GM12865 (cell line): ENCODE measurements at regions not wholly inside any gene's neighbourhood (a gene's known extent, or its start where the extent isn't known, plus 50 kb on each side); places are given as distances from the start of the nearest gene placed in this dataset.

Source experiments
- DNase-seq: peaks from one replicate; pipeline ENCODE4 v3.0.0; 2010; ENCODE audit warnings: low read depth
- H3K4me3 ChIP-seq: 2 replicates; pipeline ENCODE4 v1.5.1; 2011; ENCODE audit warnings: mild to moderate bottlenecking, low read depth, low read length, control low read depth
- TF ChIP-seq, protein P1 (sequence below): IDR thresholded peaks from 2 replicates; pipeline ENCODE4 v1.5.1; 2011; ENCODE audit warnings: low read length, control low read depth, low read depth, inconsistent platforms; ENCODE audit not compliant: insufficient read depth; ENCODE audit errors: missing control alignments

DNA sequence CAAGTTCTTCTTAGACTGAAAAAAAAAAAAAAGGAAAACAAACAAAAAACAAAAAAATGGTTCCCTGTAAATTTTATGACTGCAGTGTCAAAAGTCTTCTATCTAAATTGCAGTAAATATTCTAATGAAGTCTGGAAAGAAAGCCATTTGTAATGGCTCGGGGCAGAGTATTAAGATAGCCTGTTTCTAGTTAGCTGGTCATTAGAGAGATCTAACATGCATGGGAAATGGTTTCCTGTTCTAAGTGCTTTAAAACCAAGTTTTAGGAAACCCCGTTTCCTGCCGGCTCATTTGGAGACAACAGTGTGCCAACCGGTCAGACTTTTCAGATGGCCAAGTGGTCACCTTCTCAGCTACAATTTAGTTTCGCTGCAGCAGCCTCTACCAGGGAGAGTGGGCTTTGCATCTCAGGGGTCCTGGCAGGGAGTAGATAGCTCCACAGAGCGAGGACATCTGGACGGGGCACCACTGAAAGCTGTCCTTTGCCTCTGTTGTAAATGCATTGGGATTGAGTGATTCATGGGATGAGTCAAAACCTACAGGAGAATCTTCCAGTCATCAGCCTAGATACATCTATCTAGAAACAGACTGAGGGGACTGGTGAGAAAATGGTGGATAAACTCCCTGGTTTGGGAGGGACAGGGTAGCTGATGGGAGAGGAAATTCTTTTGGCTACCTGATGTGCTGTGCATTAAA lies 473.2 kb upstream of the SALL1 start:
- H3K4me3 ChIP-seq = no peak overlapping the region
- TF ChIP-seq, protein P1, sequence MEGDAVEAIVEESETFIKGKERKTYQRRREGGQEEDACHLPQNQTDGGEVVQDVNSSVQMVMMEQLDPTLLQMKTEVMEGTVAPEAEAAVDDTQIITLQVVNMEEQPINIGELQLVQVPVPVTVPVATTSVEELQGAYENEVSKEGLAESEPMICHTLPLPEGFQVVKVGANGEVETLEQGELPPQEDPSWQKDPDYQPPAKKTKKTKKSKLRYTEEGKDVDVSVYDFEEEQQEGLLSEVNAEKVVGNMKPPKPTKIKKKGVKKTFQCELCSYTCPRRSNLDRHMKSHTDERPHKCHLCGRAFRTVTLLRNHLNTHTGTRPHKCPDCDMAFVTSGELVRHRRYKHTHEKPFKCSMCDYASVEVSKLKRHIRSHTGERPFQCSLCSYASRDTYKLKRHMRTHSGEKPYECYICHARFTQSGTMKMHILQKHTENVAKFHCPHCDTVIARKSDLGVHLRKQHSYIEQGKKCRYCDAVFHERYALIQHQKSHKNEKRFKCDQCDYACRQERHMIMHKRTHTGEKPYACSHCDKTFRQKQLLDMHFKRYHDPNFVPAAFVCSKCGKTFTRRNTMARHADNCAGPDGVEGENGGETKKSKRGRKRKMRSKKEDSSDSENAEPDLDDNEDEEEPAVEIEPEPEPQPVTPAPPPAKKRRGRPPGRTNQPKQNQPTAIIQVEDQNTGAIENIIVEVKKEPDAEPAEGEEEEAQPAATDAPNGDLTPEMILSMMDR = no peak
- DNase-seq = no peak

DNA sequence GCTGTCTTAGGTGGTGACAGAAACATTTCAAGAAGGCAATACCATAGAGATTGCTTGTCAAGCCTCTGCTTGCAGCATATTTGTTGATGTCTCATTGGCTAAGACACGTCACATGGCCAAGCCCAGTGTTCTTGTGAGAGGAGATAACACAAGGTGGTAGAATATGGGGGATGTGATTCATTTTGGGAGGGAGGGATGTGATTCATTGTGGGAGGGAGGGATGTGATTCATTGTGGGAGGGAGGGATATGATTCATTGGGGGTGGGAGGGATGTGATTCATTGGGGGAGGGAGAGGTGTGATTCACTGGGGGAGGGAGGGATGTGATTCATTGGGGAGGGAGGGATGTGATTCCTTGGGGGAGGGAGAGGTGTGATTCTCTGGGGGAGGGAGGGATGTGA lies 470.5 kb upstream of the SALL1 start:
- TF ChIP-seq, protein P1 = no peak
- no peak overlapping the region for H3K4me3 ChIP-seq
- no peak for DNase-seq

DNA sequence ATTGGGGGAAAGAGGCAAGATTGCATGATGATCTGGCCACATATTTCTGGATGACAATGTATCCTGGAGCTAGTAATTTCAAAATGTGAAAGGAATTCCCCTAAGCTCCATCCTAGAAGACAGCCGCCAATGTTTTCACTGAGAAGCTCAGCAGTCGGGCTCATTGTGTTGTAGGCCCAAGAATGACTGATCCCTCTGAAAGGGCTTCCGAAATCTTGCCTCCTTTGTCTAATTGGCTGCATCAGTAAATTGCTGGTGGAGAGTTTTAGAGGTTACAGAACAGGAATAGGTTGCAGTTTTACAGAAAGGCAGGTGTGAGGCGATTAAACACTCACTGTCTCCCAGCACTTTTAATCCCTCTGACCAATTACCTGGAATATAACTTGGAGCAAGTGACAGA lies 464.1 kb upstream of the SALL1 start:
- DNase-seq = no peak
- no peak overlapping the region for H3K4me3 ChIP-seq
- TF ChIP-seq, protein P1 = no peak

DNA sequence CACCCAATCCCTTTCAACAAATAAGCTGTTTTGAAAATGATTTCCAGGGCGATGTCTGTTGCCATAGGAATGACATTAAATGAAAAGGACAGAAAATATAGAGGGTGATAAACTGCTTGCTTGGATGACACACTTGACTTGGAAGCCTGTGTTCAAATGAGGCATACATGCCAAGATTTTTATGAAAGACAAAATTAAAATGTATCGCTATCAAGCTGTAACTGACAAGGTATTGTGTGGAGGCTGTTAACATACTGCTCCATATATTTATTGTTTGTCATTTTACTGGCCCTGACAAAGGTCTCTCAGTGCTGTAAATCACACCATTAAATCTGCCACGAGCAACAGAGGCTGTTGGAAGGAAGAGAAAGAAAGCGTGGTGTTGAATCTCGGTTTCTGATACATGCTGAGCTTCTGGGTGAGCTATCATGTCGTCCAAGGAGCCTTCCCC lies 456.2 kb upstream of the SALL1 start:
- TF ChIP-seq, protein P1 = no peak
- no peak for DNase-seq
- no peak overlapping the region for H3K4me3 ChIP-seq

DNA sequence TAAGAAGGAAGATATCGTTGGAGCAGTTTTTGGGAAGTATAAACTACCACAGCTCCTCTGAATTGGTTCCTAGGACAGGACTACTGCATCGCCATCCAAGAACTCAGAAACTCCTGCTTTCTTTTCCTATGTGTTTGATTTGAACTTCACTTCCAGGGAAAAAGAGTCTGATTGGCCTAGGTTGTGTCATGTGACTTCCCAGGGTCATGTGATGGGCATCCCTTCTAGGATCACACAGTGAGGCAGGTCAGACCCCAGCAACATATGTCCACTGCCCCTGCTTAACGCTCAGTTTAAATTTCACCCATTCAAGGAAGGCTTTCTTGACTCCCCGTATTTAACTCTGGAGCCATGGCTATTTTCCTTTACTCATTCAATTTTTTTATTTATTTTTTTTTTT lies 445.2 kb upstream of the SALL1 start:
- no peak for DNase-seq
- H3K4me3 ChIP-seq = no peak overlapping the region
- TF ChIP-seq, protein P1 = no peak

DNA sequence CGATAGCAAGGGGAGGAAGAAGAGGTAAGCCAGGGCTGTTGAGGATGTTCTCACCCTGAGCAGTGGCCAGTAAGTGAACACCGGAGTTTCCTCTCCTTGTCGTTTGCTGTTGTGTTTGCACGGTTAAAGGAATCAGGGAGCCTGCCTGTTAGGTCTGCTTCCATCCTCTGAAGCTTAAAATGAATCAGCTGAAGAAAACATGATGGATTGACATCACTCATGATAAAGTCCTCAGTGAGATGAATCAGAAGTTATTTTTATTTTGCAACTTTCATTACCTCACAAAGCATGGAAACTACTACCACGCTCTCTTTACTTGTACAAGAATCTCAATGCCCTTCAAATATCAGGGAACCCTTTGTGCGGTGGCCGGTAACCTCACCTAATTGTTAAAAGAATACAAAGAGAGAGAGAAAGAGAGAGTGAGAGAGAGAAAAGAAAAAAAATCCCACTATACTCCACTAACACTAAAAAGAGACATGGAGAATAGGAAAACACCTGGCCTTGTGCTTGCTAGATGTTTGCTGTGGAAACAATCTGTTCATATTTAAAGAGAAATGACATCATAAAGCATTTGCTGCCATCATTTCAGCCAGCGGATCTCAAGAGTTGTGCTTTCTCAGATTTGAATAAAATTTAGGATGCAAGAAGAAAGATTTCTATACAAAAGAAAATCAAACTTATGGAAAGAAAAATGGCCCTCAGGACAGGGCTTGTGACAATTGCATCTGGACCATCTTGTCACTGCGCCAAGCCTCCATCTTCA lies 441.6 kb upstream of the SALL1 start:
- no peak for DNase-seq
- TF ChIP-seq, protein P1 = no peak
- H3K4me3 ChIP-seq = no peak overlapping the region
